ENCODE measurements at regions not wholly inside any gene's neighbourhood (a gene's known extent, or its start where the extent isn't known, plus 50 kb on each side); places are given as distances from the start of the nearest gene placed in this dataset.

DNA sequence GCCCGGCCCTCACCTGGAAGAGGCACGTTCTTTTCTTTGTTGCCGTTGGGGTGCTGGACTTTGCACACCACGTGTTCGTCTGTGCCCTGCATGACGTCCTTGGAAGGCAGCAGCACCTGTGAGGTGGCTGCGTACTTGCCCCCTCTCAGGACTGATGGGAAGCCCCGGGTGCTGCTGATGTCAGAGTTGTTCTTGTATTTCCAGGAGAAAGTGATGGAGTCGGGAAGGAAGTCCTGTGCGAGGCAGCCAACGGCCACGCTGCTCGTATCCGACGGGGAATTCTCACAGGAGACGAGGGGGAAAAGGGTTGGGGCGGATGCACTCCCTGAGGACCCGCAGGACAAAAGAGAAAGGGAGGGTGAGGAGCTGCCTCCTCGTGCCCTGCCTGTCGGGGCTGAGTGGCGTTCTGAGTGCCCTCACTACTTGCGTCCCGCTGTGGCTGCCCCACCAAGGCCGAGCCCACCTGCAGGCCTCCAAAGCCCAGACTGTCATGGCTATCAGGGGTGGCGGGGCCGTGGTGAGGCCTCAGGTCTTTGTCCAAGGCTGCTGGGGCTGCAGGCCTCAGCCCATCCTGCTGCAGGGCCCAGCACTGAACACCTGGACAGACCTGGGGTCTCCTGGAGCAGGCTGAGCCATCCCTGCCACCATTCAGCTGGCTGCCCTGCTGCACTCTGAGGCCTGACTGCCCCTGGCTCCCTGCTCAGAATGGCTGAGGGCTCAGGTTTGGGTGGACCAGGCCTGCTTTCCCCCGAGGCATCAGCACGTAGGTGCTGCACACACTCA lies 329.7 kb downstream of the TMEM121 start:
- H3K23ac ChIP-seq (ENCODE audit: insufficient read length): no peak overlapping the region
- no peak overlapping the region for H2BK120ac ChIP-seq (replicated peaks; ENCODE audit: low read depth, low read length)
- no peak overlapping the region for H4K5ac ChIP-seq (ENCODE audit: insufficient read length, low read depth, low read length)
- no peak overlapping the region for H2AFZ ChIP-seq (ENCODE audit: low read length)
- no peak overlapping the region for H3K4me3 ChIP-seq (ENCODE audit: extremely low read depth in 1 of 4, insufficient read depth in 2 of 4, low read depth in 3 of 4, low read length in 4 of 4)
- ChIA-PET CTCF (ENCODE audit: partially characterized antibody) (no interaction called here), POLR2A (ENCODE audit: partially characterized antibody) (no interaction called here)
- peaks cover 0 to 2% of the 10 kb centered on the region in 2 experiments for H4K20me1 ChIP-seq (replicated peaks in 1 of 2; ENCODE audit: control insufficient read depth in 1 of 2, insufficient read depth in 2 of 2, low read length in 2 of 2)
- H3K9me3 ChIP-seq (ENCODE audit: insufficient read depth in 2 of 2, low read depth in 1 of 2, low read length in 1 of 2): peaks cover 84 to 100% of the 10 kb centered on the region in 2 experiments
- H3K36me3 ChIP-seq (ENCODE audit: control insufficient read depth in 2 of 4, insufficient read depth in 4 of 4, low read length in 3 of 4): peaks cover 0 to 6% (median 0%) of the 10 kb centered on the region in 4 experiments; a peak in 2 of 8 replicates
- no peak overlapping the region for H3K56ac ChIP-seq (replicated peaks; ENCODE audit: insufficient read length, low read depth, low read length)
- H2BK15ac ChIP-seq (ENCODE audit: low read length): no peak overlapping the region
- DNase-seq (ENCODE audit: low read depth in 1 of 2, low spot score in 2 of 2): no peak
- H3K14ac ChIP-seq (ENCODE audit: insufficient read length): no peak overlapping the region
- H2BK5ac ChIP-seq (ENCODE audit: low read depth, low read length): no peak overlapping the region
- H3K4me2 ChIP-seq (ENCODE audit: insufficient read depth in 1 of 2, low read depth in 2 of 2, low read length in 2 of 2): no peak overlapping the region
- no peak overlapping the region for H4K91ac ChIP-seq (replicated peaks; ENCODE audit: insufficient read length, low read length)
- H3K79me1 ChIP-seq (ENCODE audit: low read depth, low read length): no peaks in the 10 kb centered on the region
- no peaks in the 10 kb centered on the region for H3K23me2 ChIP-seq (ENCODE audit: low read depth, low read length)
- no peak for FAIRE-seq
- WGBS, 2 experiments (ENCODE audit: extremely low coverage in 1 of 2, insufficient coverage in 1 of 2, insufficient read length in 1 of 2, insufficient replicate concordance in 2 of 2, low coverage in 1 of 2, low lambda C conversion rate in 2 of 2, missing lambda C conversion rate in 1 of 2): 84% methylated on average over 27 of the region's 28 CpGs; no CpG with 5 or more reads in 1 of the 2 experiments
- no peak overlapping the region for H2BK20ac ChIP-seq (ENCODE audit: low read length)
- no peak overlapping the region for H4K8ac ChIP-seq (ENCODE audit: extremely low read depth, insufficient read depth, low read length)
- H2AK5ac ChIP-seq (ENCODE audit: low read depth, low read length): no peak overlapping the region
- TF ChIP-seq CHD2 (IDR thresholded peaks at IDR 0.05; ENCODE audit: low read length) (no peak), SIRT6 (IDR thresholded peaks at IDR 0.05; ENCODE audit: low read length) (no peak), GTF2F1 (IDR thresholded peaks at IDR 0.05; ENCODE audit: borderline replicate concordance, low read depth, low read length) (no peak), CBX8 (IDR thresholded peaks at IDR 0.05; ENCODE audit: borderline replicate concordance, low read depth, low read length) (no peak)
- no peak overlapping the region for H3K9ac ChIP-seq (replicated peaks in 1 of 4; ENCODE audit: extremely low read depth in 1 of 4, low read depth in 3 of 4, low read length in 3 of 4)
- no peak overlapping the region for H3K18ac ChIP-seq (ENCODE audit: extremely low read depth, low read length)
- no peaks in the 10 kb centered on the region; a peak in 2 of 7 replicates for H3K27me3 ChIP-seq (replicated peaks in 1 of 4; ENCODE audit: control insufficient read depth in 3 of 4, extremely low read depth in 1 of 4, insufficient read depth in 3 of 4, low read length in 3 of 4)
- no peak overlapping the region for H3K4ac ChIP-seq (replicated peaks; ENCODE audit: insufficient read length, low read depth, low read length)
- no peaks in the 10 kb centered on the region for H3K79me2 ChIP-seq (ENCODE audit: control insufficient read depth in 1 of 2, insufficient read depth in 2 of 2, low read length in 2 of 2)
- H2BK12ac ChIP-seq (ENCODE audit: low read depth, low read length): no peak overlapping the region
- H3K4me1 ChIP-seq (replicated peaks in 1 of 4; ENCODE audit: control insufficient read depth in 3 of 4, insufficient read depth in 4 of 4, low read length in 3 of 4): no peaks in the 10 kb centered on the region
- no peak overlapping the region for H3K27ac ChIP-seq (ENCODE audit: low read depth, low read length)

Measured in H1 (cell line).